HG03432 (cell line): ENCODE measurements at regions not wholly inside any gene's neighbourhood (a gene's known extent, or its start where the extent isn't known, plus 50 kb on each side); places are given as distances from the start of the nearest gene placed in this dataset.

Source experiments
- ATAC-seq: cut with Tn5 transposase; IDR thresholded peaks from one replicate; pipeline ENCODE4 v1.9.1; 2021; ENCODE audit warnings: mild to moderate bottlenecking, moderate library complexity; ENCODE audit not compliant: unreplicated experiment

DNA sequence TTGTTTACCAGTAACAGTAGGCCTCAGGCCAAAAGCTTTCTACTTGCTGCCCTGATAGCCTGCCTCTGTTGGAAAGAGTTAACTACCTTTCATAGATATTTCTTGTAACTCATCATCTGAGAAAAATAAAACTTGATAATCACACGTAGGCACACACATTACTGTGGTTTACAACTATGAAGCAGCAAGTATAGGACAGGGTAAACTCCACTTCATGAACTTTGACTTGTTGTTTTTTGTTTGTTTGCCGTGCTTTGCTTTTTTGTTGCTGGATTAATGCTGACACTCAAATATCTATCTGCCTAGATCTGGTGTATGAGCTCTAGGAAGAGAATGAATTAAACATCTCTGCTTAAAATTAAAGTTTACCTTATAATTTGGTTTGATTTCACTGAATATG, 924.7 kb upstream of the ADGRL2 start:
- ATAC-seq = no peak

DNA sequence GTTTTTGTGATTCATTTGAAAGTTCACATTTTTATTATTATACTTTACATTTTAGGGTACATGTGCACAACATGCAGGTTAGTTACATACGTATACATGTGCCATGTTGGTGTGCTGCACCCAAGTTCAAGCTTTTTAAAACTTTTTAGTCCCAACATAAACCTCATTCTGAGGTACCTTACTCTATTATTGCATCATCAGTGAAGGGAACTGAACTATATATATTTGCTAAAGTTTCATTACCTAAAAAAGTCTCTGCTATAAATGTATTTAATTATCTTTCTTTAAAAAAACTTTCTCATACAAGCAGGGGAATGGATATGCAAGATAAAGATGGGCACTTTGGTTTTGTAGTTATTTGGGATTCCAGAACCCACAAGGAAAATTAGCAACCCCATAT, 931.4 kb upstream of the ADGRL2 start:
- ATAC-seq = no peak

DNA sequence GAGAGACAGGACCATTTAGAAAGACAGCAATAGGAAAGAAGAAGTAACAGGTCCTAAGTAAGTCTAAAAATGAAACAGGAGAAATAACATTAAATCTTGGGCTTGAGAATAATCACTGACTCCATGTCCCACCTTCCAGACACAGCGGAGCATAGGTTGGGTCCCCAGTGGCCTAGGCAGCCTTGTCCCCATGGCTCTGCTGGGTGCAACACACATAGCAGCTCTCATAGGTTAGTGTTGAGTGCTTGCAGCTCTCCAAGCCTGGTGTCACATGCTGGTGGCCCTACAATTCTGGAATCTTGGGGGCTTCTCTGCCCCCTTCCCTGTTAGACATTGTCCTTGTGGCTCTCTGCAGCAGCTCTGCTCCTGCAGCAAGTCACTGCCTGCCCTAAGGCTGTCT, 952.8 kb upstream of the ADGRL2 start:
- ATAC-seq = no peak

DNA sequence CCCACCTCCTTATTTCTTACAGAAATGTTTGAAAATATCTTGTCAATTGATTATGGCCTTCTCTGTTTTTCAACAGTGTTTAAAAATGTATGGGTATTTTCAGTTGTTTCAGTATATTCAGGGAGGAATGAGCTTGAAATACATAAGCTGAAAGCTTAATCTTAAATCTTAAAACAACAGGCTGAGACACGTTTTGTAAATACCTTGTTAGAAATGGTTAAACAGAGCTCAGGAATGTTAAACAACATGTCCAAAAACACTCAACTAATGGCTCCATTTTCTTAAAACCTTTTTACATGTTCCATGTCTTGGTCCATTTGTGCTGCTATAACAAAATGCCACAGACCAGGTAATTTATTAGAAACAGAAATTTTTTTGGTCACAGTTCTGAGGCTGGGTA, 953.8 kb upstream of the ADGRL2 start:
- ATAC-seq = no peak

DNA sequence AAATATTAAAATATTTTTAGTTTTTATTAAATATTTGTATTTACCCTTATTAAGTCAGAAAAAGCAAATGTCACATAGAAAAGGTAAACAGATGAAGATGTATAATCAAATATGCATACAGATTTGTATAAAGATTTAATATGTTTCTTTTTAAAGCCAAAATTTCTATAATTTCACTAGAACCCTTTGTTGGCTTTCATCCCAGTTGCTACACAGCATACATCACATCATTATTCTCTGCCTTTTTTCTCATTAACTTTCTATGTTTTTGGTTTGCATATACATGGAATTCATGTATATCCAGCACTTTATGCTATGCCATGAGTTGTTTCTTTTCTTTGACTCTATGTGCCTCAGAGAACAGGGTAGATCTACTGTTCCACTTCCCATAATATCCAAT, 957.9 kb upstream of the ADGRL2 start:
- ATAC-seq = no peak

DNA sequence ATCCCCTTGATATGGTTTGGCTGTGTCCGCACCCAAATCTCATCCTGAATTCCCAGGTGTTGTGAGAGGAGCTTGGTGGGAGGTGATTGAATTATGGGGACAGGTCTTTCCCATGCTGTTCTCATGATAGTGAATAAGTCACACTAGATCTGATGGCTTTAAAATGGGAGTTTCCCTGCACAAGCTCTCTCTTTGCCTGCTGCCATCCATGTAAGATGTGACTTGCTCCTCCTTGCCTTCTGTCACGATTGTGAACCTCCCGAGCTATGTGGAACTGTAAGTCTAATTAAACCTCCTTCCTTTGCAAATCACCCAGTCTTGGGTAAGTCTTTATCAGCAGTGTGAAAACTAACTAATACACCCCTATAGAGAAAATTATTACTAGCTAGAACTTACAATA, 959.5 kb upstream of the ADGRL2 start:
- no peak for ATAC-seq

DNA sequence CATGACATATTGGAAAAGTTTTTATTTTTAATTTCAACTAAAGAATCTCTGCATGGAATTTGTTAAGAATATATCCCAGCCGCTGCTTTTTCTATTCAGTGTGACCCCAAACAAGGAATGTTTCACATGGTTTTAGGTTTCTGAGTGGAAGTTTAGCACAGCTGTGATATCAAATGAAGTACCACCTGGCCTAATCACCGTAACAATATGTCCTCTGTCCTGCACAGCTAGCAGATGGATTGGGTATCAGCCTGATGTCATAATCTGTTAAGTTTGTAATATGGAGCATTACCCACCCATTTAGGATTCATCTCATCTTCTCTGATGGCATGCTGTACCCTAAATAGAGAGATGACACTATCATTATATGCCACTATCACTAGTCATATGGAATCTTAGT, 963.7 kb upstream of the ADGRL2 start:
- no peak for ATAC-seq

DNA sequence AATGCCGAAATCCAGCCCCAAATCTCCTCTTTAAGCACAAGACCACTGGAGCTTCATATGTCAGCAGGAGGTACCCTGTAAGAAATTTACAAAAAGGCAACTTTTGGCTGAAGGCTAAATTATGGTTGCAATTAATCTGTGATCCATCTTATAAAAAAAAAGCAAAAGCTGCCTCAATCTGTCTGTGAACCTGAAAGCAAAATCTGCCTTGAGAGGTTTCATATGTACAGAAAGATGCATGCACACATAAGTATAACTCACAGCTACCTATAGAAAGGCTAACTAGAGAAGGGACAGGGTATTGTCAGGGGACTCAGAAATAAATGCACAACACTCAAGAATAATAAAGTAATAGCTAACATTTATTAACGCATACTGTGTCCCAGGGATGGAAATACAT, 964.2 kb upstream of the ADGRL2 start:
- ATAC-seq = no peak

DNA sequence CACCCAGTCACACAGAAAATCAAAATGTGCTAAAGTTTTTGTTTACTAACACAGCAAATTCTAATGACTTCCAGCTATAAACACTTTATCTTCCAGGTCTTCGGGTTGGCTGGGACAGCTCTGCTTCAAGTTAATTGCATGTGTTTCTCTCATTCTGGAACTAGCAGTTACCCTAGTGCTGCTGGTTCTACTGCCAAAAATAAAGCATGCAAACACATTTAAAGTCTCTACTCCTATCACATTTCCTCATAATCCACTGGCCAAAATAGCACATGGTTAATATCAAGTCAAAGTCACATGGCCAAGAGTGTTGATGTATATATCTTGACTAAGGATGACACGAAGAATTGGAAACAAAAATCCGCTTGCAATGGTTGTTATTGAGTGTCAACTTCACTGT, 973.1 kb upstream of the ADGRL2 start:
- no peak for ATAC-seq

DNA sequence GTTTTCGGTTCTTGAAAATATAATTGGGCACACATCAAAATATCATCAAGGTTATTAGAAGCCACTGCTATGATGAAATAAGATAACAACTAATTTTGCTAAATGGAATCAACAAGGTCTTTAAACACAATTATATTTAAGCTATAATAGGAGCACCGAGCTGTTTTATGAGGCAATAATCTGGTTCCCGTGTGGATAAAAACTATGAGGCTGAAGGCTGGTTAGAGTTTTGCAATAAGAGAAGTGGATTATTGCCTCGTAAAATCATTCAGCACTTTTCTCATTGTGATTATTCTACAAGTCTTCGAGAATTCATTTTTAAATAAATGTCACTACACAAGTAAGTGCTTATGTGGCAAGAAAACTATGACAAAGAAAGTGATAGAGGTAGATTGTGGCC, 975.7 kb upstream of the ADGRL2 start:
- ATAC-seq = no peak

DNA sequence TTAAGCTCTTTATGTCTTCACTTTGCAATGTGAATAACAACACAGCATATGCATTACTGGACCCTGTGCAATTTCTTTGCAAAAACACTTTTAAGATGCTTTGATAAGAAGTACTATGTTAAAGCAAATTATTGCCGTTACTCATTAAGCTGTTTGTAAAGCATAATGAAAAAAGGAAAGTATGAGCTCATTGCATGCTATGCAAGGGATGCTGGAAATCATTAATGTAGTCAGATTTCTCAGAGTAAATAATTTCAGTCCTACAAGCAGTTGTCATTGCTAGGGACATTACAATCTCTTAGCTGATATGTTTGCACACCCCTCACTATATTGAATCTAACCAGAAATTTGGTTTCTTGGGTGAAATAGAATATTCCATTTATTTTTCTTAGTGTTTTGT, 982.5 kb upstream of the ADGRL2 start:
- no peak for ATAC-seq

DNA sequence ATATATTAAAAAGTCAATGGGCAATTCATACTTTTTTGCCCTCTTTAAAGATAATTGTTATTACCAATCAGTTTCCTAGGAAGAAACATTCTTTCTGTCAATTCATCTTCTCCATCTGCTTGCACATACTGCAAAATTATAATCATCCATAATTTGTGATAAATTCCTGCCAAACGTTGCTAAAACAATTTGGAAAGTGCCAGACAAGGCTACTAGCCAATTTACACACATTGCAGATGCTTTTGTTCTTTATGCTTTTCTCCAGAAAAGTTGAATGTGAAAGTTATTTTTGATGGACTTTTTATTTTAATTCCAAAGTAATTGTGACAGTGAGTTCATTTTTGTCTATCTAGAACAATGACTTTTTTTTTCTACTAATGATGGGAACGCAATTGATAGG, 992.8 kb upstream of the ADGRL2 start:
- ATAC-seq = no peak

DNA sequence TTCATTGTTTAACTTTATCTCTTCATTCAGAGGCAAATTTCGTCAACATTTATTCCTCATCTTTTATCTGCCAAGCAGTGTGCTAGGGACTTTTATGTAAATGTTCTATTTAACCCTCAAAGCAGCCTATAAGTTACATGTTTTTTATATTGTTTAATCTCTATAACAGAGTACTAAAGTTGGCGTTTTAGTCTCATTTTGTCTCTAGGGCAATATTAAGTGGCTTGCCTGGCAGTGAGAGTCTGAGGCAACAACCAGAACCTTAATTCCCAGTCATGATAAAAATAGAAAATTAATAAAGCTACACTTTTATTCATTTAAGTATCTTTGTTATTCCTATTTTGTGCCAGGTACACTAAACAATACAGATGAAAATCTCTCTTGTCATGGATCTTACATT, 994.3 kb upstream of the ADGRL2 start:
- no peak for ATAC-seq

DNA sequence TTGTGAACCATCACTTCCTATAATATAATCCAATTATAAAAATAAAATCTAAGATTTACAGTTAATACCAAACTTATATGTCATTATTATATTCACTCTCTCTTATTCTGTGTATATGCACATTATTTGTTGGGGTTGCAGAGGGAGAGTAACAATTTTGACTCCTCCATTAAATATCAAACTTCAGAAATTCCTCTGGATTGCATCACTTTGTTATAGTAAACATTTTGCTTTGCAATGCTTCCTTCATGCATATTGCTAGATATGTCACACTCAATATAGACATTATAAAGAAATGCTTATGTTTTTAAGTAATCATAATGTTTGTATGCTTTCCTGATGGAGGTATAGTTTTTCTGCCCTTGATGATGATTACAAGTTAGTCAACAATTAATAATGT, 999.0 kb upstream of the ADGRL2 start:
- ATAC-seq = no peak

DNA sequence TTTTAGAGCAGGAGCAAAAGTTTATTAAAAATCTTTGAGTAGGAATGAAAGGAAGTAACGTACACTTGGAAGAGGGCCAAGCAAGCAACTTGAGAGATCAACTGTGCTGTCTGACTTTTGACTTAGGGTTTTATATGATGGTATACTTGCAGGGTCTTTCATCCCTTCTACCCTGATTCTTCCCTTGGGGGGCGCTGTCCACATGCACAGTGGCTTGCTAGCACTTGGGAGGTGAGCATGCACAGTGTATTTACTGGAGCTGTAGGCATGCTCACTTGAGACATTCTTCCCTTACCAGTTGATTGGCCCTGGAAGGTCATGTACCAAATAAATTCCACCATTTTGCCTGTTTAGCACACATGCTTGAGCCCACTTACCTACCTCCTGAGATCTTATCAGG, 1001.3 kb upstream of the ADGRL2 start:
- ATAC-seq = no peak

DNA sequence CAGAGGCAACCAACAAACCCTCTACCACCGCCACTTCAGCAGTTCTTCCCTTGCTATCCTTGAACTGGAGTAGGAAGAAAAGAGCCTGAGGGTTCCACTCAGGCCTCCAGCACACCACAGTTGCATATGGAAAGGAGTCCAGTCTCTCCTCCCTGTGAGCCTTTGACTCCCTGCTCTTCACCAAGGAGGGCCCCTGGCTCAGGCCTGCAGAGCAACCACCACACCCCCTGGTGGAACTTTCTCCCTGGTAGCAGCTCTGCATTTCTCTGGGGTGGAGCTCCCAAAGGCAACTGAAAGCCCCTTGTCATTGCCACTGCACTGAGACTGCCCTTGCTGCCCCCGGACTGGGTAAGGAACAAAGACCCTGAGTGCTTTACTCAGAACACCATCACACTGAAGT, 1021.5 kb upstream of the ADGRL2 start:
- no peak for ATAC-seq

DNA sequence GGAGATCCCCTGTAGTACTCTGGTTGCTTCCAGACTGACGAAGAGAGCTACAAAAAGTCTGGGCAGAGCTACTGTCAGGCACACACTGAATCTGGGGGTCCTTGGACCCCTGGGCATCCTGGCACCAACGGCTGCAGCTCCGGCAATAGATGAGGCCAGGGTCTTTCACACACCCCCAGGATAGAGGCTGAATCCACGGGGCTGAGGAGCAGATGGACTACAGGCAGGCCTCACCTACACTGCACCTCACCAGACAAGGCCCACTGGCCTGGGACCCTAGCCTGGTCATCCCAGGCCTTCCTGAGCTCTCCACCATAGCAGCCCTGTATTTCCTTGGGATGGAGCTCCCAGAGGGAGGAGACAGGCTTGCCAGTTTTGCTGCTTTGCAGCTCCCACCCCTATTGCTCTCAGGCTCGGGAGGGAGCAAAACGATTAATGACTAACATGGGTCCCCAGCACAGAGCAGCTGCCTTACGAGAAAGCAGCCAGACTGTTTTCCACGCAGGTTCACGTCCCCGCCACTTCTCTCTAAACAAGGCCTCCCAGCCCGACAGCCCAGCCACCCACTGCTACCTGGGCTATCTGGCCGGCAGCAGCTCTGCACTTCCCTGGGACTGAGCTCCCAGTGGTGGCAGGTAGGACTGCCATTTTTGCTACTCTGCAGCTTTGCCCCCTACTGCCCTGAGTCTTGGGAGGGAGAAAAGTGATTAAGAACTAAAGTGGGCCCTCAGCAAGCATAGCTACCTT, 1022.5 kb upstream of the ADGRL2 start:
- no peak for ATAC-seq

DNA sequence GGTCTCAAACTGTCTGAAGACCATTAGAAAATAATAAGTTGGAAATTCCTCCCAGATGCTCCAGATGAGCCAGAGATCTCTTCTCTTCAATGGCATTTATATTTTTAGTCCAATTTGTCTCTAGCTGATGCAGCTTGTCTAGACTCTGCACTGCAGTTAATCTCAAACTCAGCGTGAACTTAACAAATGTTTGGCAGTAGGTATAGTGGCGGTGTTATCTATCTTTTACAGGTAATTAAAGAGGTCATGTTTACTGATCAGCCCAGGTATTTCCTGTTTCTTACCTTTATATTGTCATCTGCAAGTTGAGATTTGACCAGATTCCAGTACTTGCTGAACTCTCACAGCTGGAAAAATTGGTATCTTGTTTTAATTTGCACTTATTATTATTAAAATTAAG, 1024.5 kb upstream of the ADGRL2 start:
- no peak for ATAC-seq

DNA sequence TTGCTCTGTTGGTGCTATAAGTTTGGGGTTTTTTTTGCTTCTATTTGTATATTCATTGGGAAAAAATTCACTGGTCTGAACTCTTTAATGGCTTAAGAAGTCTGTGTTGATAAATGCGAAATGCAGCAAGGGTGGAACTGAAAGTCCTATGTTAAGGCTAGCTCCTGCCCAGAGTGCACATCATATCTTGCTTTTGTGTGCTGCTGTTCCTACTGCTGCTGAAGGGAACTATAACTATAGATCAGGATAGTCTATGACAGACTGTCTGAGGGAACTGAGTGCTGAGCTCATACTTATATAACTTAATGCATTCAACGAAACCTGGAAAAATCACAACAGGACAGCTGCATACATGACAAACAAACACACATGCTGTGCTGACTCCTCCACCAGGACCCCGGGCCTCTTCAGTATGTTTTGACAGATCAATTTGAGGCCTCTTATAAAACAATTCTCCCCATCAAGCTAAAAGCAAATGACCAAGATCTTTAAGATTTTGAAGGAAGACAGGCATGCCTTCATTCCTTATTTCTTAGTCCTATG, 1031.5 kb upstream of the ADGRL2 start:
- no peak for ATAC-seq

DNA sequence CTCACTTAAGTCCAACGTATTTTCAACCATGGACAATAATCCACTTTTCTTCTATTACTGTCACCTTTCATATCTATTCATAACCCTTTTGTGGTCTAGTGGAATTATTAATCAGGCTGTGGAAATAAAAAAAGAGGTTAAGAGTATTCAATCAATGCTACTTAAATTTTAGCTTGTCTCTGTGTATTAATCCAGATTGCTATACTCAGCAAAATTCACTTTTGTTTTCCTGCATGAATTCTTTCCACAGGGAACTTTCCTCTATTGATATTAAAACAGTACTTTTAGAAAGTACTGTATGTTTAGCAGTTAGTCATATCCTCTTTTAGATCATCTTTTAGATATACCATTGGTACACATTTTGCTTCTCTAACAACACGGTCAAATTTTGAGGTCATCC, 1033.0 kb upstream of the ADGRL2 start:
- ATAC-seq = no peak

DNA sequence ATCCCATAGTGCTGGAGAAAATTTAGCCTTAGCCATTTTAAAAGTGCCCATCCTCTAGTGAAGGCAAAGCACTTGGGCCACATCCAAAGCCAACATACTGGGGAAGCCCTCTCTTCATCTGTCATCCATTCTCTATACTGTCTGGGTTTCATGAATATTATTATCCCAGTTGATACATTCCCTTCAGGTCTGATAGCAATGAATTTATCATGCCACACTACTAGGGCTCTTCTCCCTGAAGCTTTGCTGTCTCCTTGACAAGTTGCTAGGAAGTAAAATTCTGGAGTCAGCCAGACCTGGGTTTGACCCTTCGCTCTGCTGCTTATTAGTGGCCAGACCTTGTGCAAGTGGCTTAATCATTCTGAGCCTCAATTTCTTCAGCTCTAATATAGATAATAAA, 1041.4 kb upstream of the ADGRL2 start:
- no peak for ATAC-seq

DNA sequence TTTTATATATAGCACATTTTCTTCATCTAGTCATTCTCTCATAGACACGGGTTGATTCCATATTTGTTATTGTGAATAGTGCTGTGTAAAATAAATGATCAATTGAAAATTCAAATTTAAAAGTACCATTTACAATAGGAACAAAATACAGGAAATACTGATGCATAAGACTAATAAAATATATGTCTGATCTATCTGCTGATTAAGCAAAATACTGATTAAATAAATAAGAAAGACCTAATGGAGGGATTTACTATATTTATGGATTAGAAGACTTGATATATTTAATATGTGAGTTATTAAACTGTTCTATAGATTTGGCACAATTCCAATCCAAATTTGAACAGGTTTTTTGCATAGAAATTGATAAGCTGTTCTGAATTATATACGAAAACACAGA, 1044.8 kb upstream of the ADGRL2 start:
- no peak for ATAC-seq

DNA sequence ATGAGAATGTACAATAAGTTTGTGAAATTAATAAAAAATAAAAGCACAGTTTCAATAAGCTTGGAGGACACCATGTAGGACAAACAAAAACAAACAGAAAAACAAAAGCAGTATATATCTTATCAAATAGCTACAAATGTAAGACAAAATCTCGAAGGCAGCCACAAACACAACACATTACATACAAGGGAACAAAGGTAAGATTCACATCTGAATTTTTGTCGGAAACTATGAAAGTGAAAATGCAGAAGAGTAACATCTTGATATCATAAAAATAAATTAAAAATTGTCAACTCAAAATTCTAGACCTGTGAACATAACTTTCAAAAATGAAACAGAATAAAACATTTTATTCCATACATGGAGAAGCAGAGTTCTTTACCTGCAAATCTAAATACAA, 1049.5 kb upstream of the ADGRL2 start:
- ATAC-seq = no peak
